Effector memory CD4-positive, alpha-beta T cell (primary cell): ENCODE measurements at regions not wholly inside any gene's neighbourhood (a gene's known extent, or its start where the extent isn't known, plus 50 kb on each side); places are given as distances from the start of the nearest gene placed in this dataset.

Source experiments
- DNase-seq, 3 donors: peaks; one replicate each; pipeline ENCODE4 v3.0.0-alpha.2; 2020
- H3K27ac ChIP-seq: 2 replicates; pipeline ENCODE4 v1.7.0; 2013; ENCODE audit warnings: mild to moderate bottlenecking, low read length, moderate library complexity; ENCODE audit not compliant: insufficient read depth, poor library complexity, severe bottlenecking
- H3K27me3 ChIP-seq: replicated peaks from 2 replicates; pipeline ENCODE4 v1.7.0; 2013; ENCODE audit warnings: mild to moderate bottlenecking, low read length; ENCODE audit not compliant: insufficient read depth, control insufficient read depth, poor library complexity, severe bottlenecking
- H3K36me3 ChIP-seq: 2 replicates; pipeline ENCODE4 v1.7.0; 2013; ENCODE audit warnings: mild to moderate bottlenecking, low read length, moderate library complexity; ENCODE audit not compliant: control insufficient read depth, insufficient read depth
- H3K4me1 ChIP-seq: 2 replicates; pipeline ENCODE4 v1.7.0; 2013; ENCODE audit warnings: low read length, mild to moderate bottlenecking; ENCODE audit not compliant: control insufficient read depth, insufficient read depth, poor library complexity, severe bottlenecking
- H3K4me3 ChIP-seq: 2 replicates; pipeline ENCODE4 v1.7.0; 2013; ENCODE audit warnings: low read length, low read depth, mild to moderate bottlenecking; ENCODE audit not compliant: insufficient read depth, poor library complexity, severe bottlenecking
- H3K9me3 ChIP-seq: 2 replicates; pipeline ENCODE4 v1.7.0; 2013; ENCODE audit warnings: mild to moderate bottlenecking, low read length, moderate library complexity; ENCODE audit not compliant: control insufficient read depth

GRCh38 chr16:27691721-27692120 is 141.8 kb downstream of the KATNIP start:
- Histone ChIP-seq H3K9me3 (no peaks in the 10 kb centered on the region), H3K36me3 (no peaks in the 10 kb centered on the region), H3K27me3 (no peaks in the 10 kb centered on the region), H3K4me3 (no peak overlapping the region), H3K4me1 (no peaks in the 10 kb centered on the region), H3K27ac (no peak overlapping the region)
- no peak for DNase-seq

- Histone ChIP-seq H3K9me3 (no peaks in the 10 kb centered on the region), H3K27ac (no peak overlapping the region), H3K4me1 (no peaks in the 10 kb centered on the region), H3K27me3 (no peaks in the 10 kb centered on the region), H3K36me3 (no peaks in the 10 kb centered on the region), H3K4me3 (no peak overlapping the region)
- DNase-seq = no peak
These were observed 142.6 kb downstream of the KATNIP start for GRCh38 chr16:27692576-27692975.

- H3K4me3 ChIP-seq = no peak overlapping the region
- no peak overlapping the region for H3K27ac ChIP-seq
- no peaks in the 10 kb centered on the region for H3K4me1 ChIP-seq
- no peak for DNase-seq
- no peaks in the 10 kb centered on the region for H3K9me3 ChIP-seq
- no peaks in the 10 kb centered on the region for H3K27me3 ChIP-seq
- H3K36me3 ChIP-seq = peaks cover 11% of the 10 kb centered on the region
These were observed 145.2 kb downstream of the KATNIP start for GRCh38 chr16:27695161-27695560.

- H3K27ac ChIP-seq = no peak overlapping the region
- peaks cover 11% of the 10 kb centered on the region for H3K36me3 ChIP-seq
- H3K4me1 ChIP-seq = no peaks in the 10 kb centered on the region
- H3K27me3 ChIP-seq = no peaks in the 10 kb centered on the region
- H3K9me3 ChIP-seq = no peaks in the 10 kb centered on the region
- DNase-seq = no peak
- no peak overlapping the region for H3K4me3 ChIP-seq
These were observed 148.3 kb downstream of the KATNIP start for GRCh38 chr16:27698266-27698665.

- Histone ChIP-seq H3K9me3 (no peaks in the 10 kb centered on the region), H3K27me3 (no peaks in the 10 kb centered on the region), H3K36me3 (peaks cover 11% of the 10 kb centered on the region), H3K4me1 (no peaks in the 10 kb centered on the region), H3K4me3 (no peak overlapping the region), H3K27ac (no peak overlapping the region)
- DNase-seq = no peak
These were observed 148.8 kb downstream of the KATNIP start for GRCh38 chr16:27698746-27699145.

GRCh38 chr16:27699540-27699939 is 149.6 kb downstream of the KATNIP start:
- Histone ChIP-seq H3K9me3 (no peaks in the 10 kb centered on the region), H3K4me1 (no peaks in the 10 kb centered on the region), H3K4me3 (no peak overlapping the region), H3K36me3 (peaks cover 11% of the 10 kb centered on the region), H3K27me3 (no peaks in the 10 kb centered on the region), H3K27ac (no peak overlapping the region)
- no peak for DNase-seq

GRCh38 chr16:27700304-27700995 is 150.5 kb downstream of the KATNIP start:
- H3K36me3 ChIP-seq = peaks cover 11% of the 10 kb centered on the region
- H3K4me1 ChIP-seq = no peaks in the 10 kb centered on the region
- DNase-seq = no peak
- H3K4me3 ChIP-seq = no peak overlapping the region
- no peaks in the 10 kb centered on the region for H3K9me3 ChIP-seq
- H3K27ac ChIP-seq = no peak overlapping the region
- no peaks in the 10 kb centered on the region for H3K27me3 ChIP-seq

GRCh38 chr16:27701381-27701780 is 151.4 kb downstream of the KATNIP start:
- H3K36me3 ChIP-seq = peaks cover 11% of the 10 kb centered on the region
- H3K4me3 ChIP-seq = no peak overlapping the region
- H3K4me1 ChIP-seq = no peaks in the 10 kb centered on the region
- H3K27ac ChIP-seq = no peak overlapping the region
- no peaks in the 10 kb centered on the region for H3K27me3 ChIP-seq
- no peaks in the 10 kb centered on the region for H3K9me3 ChIP-seq
- no peak for DNase-seq

- H3K27ac ChIP-seq = no peak overlapping the region
- H3K36me3 ChIP-seq = peaks cover 11% of the 10 kb centered on the region
These were observed 153.2 kb downstream of the KATNIP start for GRCh38 chr16:27703121-27703520.

GRCh38 chr16:27703545-27703944 is 153.6 kb downstream of the KATNIP start:
- DNase-seq = no peak
- Histone ChIP-seq H3K27me3 (no peaks in the 10 kb centered on the region), H3K4me1 (no peaks in the 10 kb centered on the region), H3K36me3 (peaks cover 9% of the 10 kb centered on the region), H3K27ac (no peak overlapping the region), H3K9me3 (no peaks in the 10 kb centered on the region), H3K4me3 (no peak overlapping the region)

More at GRCh38 chr16:27703121-27703520, 153.2 kb downstream of the KATNIP start:
- no peaks in the 10 kb centered on the region for H3K4me1 ChIP-seq
- no peak overlapping the region for H3K4me3 ChIP-seq
- H3K9me3 ChIP-seq = no peaks in the 10 kb centered on the region
- no peaks in the 10 kb centered on the region for H3K27me3 ChIP-seq
- DNase-seq = no peak
